ENCODE measurements at regions not wholly inside any gene's neighbourhood (a gene's known extent, or its start where the extent isn't known, plus 50 kb on each side); places are given as distances from the start of the nearest gene placed in this dataset.

DNA sequence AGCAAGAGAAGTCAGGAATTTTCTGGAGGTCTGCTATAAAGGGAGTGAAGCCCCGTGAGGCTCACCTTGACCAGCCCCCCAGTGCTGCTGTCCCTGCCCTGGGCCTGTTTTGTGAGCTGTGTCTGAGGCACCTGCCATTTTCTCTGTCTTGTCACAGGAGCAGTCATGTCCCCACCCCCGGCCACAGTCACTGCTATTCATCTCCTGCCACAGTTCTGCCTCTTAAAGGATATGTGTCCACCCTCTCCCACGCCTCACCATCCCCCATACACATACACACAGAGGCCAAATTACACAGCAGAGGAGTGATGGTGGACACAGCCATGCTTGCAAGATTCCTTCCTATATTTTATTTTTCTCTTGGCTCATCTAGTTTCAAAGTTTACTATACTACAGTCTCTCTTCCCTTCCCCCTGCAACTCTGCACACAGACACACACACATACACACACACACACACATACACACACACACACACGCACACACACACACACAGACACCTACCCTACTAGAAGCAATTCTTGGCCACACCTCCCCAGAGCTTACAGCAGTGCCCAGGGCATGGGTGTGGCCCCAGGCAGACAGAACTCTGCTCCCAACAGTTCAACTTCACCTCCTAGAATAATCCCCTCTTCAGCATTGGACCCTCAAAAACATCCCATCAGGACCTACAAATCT, 68.7 kb upstream of the TAB2 start:
- no peak overlapping the region for H2BK15ac ChIP-seq (ENCODE audit: low read length)
- H2BK5ac ChIP-seq (ENCODE audit: low read depth, low read length): no peak overlapping the region
- FAIRE-seq: no peak
- H3K4me2 ChIP-seq (ENCODE audit: insufficient read depth in 1 of 2, low read depth in 2 of 2, low read length in 2 of 2): no peak overlapping the region
- no peaks in the 10 kb centered on the region for H3K79me2 ChIP-seq (ENCODE audit: control insufficient read depth in 1 of 2, insufficient read depth in 2 of 2, low read length in 2 of 2)
- no peaks in the 10 kb centered on the region for H3K9me3 ChIP-seq (ENCODE audit: insufficient read depth in 2 of 2, low read depth in 1 of 2, low read length in 1 of 2)
- no peaks in the 10 kb centered on the region for H3K36me3 ChIP-seq (ENCODE audit: control insufficient read depth in 2 of 4, insufficient read depth in 4 of 4, low read length in 3 of 4)
- H2BK20ac ChIP-seq (ENCODE audit: low read length): no peak overlapping the region
- H3K23me2 ChIP-seq (ENCODE audit: low read depth, low read length): peaks cover 2% of the 10 kb centered on the region; the same call in 1 of the 2 replicates
- no peak overlapping the region for H3K23ac ChIP-seq (ENCODE audit: insufficient read length)
- no peak overlapping the region for H3K9ac ChIP-seq (replicated peaks in 1 of 4; ENCODE audit: extremely low read depth in 1 of 4, low read depth in 3 of 4, low read length in 3 of 4)
- no peak overlapping the region for H3K18ac ChIP-seq (ENCODE audit: extremely low read depth, low read length)
- no peak overlapping the region for H3K27ac ChIP-seq (ENCODE audit: low read depth, low read length)
- no peak overlapping the region for H4K91ac ChIP-seq (replicated peaks; ENCODE audit: insufficient read length, low read length)
- H2BK12ac ChIP-seq (ENCODE audit: low read depth, low read length): no peak overlapping the region
- CTCF ChIA-PET (ENCODE audit: partially characterized antibody): interaction anchor here (1.8 kb wide), 1 partner anchor 11 kb away, joined by 4 read pairs; no protein-coding TSS in a partner anchor
- no peaks in the 10 kb centered on the region for H4K20me1 ChIP-seq (replicated peaks in 1 of 2; ENCODE audit: control insufficient read depth in 1 of 2, insufficient read depth in 2 of 2, low read length in 2 of 2)
- H3K27me3 ChIP-seq (replicated peaks in 1 of 4; ENCODE audit: control insufficient read depth in 3 of 4, extremely low read depth in 1 of 4, insufficient read depth in 3 of 4, low read length in 3 of 4): no peaks in the 10 kb centered on the region
- H2AFZ ChIP-seq (ENCODE audit: low read length): no peak overlapping the region
- no peak overlapping the region for H2BK120ac ChIP-seq (replicated peaks; ENCODE audit: low read depth, low read length)
- no peak overlapping the region for H3K4ac ChIP-seq (replicated peaks; ENCODE audit: insufficient read length, low read depth, low read length)
- POLR2A ChIA-PET (ENCODE audit: partially characterized antibody): no interaction called here
- H3K14ac ChIP-seq (ENCODE audit: insufficient read length): no peak overlapping the region
- H3K56ac ChIP-seq (replicated peaks; ENCODE audit: insufficient read length, low read depth, low read length): no peak overlapping the region
- 74% methylated on average over 4 of the region's 4 CpGs; no CpG with 5 or more reads in 1 of the 2 experiments for WGBS, 2 experiments (ENCODE audit: extremely low coverage in 1 of 2, insufficient coverage in 1 of 2, insufficient read length in 1 of 2, insufficient replicate concordance in 2 of 2, low coverage in 1 of 2, low lambda C conversion rate in 2 of 2, missing lambda C conversion rate in 1 of 2)
- H3K4me1 ChIP-seq (replicated peaks in 1 of 4; ENCODE audit: control insufficient read depth in 3 of 4, insufficient read depth in 4 of 4, low read length in 3 of 4): no peaks in the 10 kb centered on the region; a peak in 1 of 7 replicates
- no peak overlapping the region for H4K8ac ChIP-seq (ENCODE audit: extremely low read depth, insufficient read depth, low read length)
- no peak overlapping the region for H4K5ac ChIP-seq (ENCODE audit: insufficient read length, low read depth, low read length)
- DNase-seq (ENCODE audit: low read depth in 1 of 2, low spot score in 2 of 2): no peak
- H2AK5ac ChIP-seq (ENCODE audit: low read depth, low read length): no peak overlapping the region
- H3K4me3 ChIP-seq (ENCODE audit: extremely low read depth in 1 of 4, insufficient read depth in 2 of 4, low read depth in 3 of 4, low read length in 4 of 4): no peak overlapping the region
- H3K79me1 ChIP-seq (ENCODE audit: low read depth, low read length): no peaks in the 10 kb centered on the region
- TF ChIP-seq CHD2 (IDR thresholded peaks at IDR 0.05; ENCODE audit: low read length): no peak
- TF ChIP-seq NANOG (IDR thresholded peaks at IDR 0.05; ENCODE audit: insufficient read depth, low read depth, low read length, poor library complexity, severe bottlenecking): no peak
- no peak for TF ChIP-seq SP2 (IDR thresholded peaks at IDR 0.05; ENCODE audit: low read length)
- TF ChIP-seq TAF7 (optimal IDR thresholded peaks at IDR 0.05; ENCODE audit: borderline replicate concordance, low read depth, low read length): no peak
- no peak for TF ChIP-seq CEBPB (IDR thresholded peaks at IDR 0.05; ENCODE audit: low read depth, low read length)
- no peak for TF ChIP-seq CTBP2 (IDR thresholded peaks at IDR 0.05; ENCODE audit: borderline replicate concordance, insufficient read depth, insufficient read length, low read length)
- TF ChIP-seq, protein P1, sequence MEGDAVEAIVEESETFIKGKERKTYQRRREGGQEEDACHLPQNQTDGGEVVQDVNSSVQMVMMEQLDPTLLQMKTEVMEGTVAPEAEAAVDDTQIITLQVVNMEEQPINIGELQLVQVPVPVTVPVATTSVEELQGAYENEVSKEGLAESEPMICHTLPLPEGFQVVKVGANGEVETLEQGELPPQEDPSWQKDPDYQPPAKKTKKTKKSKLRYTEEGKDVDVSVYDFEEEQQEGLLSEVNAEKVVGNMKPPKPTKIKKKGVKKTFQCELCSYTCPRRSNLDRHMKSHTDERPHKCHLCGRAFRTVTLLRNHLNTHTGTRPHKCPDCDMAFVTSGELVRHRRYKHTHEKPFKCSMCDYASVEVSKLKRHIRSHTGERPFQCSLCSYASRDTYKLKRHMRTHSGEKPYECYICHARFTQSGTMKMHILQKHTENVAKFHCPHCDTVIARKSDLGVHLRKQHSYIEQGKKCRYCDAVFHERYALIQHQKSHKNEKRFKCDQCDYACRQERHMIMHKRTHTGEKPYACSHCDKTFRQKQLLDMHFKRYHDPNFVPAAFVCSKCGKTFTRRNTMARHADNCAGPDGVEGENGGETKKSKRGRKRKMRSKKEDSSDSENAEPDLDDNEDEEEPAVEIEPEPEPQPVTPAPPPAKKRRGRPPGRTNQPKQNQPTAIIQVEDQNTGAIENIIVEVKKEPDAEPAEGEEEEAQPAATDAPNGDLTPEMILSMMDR (IDR thresholded peaks at IDR 0.05; ENCODE audit: control extremely low read depth in 1 of 3, insufficient read depth in 1 of 3, low read depth in 1 of 3, low read length in 3 of 3): no peak
- TF ChIP-seq CBX5 (IDR thresholded peaks at IDR 0.05; ENCODE audit: low read depth, low read length): no peak

All from H1 (cell line).